Testis (tissue), 2 donors: ENCODE measurements at regions not wholly inside any gene's neighbourhood (a gene's known extent, or its start where the extent isn't known, plus 50 kb on each side); places are given as distances from the start of the nearest gene placed in this dataset.
"Not testable (repeated sequence)": the region's sequence is repeated elsewhere in the genome, so short reads cannot be mapped to it uniquely, and the experiment has no call there.

ENCODE experiments used
- DNase-seq: peaks from one replicate; pipeline ENCODE4 v3.0.0-alpha.2; 2019
- H3K27ac ChIP-seq, 2 donors: fragments of 200-600 bp; sonication (generic); one replicate each; pipeline ENCODE4 v1.5.1; 2019
- H3K27me3 ChIP-seq: fragments of 200-600 bp; sonication (generic); one replicate; pipeline ENCODE4 v1.5.1; 2019
- H3K36me3 ChIP-seq: fragments of 200-600 bp; sonication (generic); one replicate; pipeline ENCODE4 v1.5.1; 2017; ENCODE audit warnings: low read depth; ENCODE audit errors: missing control alignments
- H3K4me1 ChIP-seq: fragments of 200-600 bp; sonication (generic); one replicate; pipeline ENCODE4 v1.5.1; 2019
- H3K4me3 ChIP-seq, 2 donors: fragments of 200-600 bp; sonication (generic); one replicate each; pipeline ENCODE4 v1.5.1; 2017 to 2019
- H3K9me3 ChIP-seq: fragments of 200-600 bp; sonication (generic); one replicate; pipeline ENCODE4 v1.5.1; 2017
- POLR2A ChIP-seq: fragments of 450-650 bp; IDR thresholded peaks from one replicate; pipeline ENCODE4 v1.6.1; 2017; ENCODE audit warnings: antibody characterized with exemption, mild to moderate bottlenecking, moderate library complexity
- WGBS, 2 donors: methylation state at CpG; one replicate each; pipeline ENCODE4 v1.1.5; 2018; 5-methylcytosine and 5-hydroxymethylcytosine counted together
- intact Hi-C: fragments of 100-400 bp; cut with DNase I; formaldehyde crosslinking; loops from one replicate; pipeline ENCODE4 v1.15.1; 2023; ENCODE audit warnings: low total_unique reads
- TF ChIP-seq, protein P1 (sequence below), 3 experiments: fragments of 450-650 bp in 2 of 3; fragments of 200-600 bp in 1 of 3; sonication (generic) in 1 of 3; IDR thresholded peaks; one replicate each; pipeline ENCODE4 v1.5.1; 2016 to 2019; ENCODE audit warnings: antibody characterized with exemption in 3 of 3, mild to moderate bottlenecking in 2 of 3, moderate library complexity in 1 of 3

DNA sequence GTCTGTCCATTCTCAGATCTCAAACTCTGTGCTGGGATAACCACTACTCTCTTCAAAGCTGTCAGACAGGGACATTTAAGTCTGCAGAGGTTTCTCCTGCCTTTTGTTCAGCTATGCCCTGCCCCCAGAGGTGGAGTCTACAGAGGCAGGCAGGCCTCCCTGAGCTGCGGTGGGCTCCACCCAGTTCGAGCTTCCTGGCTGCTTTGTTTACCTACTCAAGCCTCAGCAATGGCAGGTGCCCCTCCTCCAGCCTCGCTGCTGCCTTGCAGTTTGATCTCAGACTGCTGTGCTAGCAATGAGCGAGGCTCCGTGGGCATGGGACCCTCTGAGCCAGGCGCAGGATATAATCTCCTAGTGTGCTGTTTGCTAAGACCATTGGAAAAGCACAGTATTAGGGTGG, 53.1 kb upstream of the HUNK start:
- DNase-seq, H3K27me3 ChIP-seq, intact Hi-C loops, H3K9me3 ChIP-seq, H3K36me3 ChIP-seq, H3K4me1 ChIP-seq, H3K4me3 ChIP-seq, H3K27ac ChIP-seq: not testable (repeated sequence)
- 88% methylated on average over 6 of the region's 6 CpGs; no CpG with 5 or more reads in 1 of the 2 donors for WGBS, 2 donors

DNA sequence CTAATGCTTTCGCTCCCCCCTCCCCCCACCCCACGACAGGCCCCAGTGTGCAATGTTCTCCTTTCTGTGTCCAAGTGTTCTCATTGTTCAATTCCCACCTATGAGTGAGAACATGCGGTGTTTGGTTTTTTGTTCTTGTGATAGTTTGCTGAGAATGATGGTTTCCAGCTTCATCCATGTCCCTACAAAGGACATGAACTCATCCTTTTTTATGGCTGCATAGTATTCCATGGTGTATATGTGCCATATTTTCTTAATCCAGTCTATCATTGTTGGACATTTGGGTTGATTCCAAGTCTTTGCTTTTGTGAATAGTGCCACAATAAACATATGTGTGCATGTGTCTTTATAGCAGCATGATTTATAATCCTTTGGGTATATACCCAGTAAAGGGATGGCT, 58.5 kb upstream of the HUNK start:
- 76 to 88% methylated on average over 3 of the region's 3 CpGs for WGBS, 2 donors
- H3K27ac ChIP-seq: not testable (repeated sequence)

DNA sequence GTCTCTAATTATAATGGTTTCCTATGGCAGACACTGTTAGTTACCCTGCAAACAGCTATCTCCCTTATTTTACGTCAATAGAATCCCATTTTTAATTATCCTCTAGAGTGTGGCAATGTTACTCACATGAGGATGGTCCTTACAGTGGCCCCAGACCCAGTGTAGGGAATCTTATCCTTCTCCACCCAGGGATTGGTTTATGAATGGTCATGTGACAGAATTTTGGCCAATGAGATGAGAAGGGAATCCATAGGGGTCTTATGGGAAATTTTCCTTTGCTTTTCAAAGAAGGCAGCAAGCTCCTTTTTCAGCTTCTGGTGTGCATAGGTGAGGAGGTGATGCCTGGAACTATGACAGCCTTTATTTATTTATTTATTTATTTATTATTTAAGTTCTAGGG, 59.0 kb upstream of the HUNK start:
- no peak overlapping the region for H3K27ac ChIP-seq
- intact Hi-C loops: no loop called here
- H3K4me1 ChIP-seq: no peaks in the 10 kb centered on the region
- no peaks in the 10 kb centered on the region for H3K9me3 ChIP-seq
- TF ChIP-seq POLR2A: no peak
- TF ChIP-seq, protein P1, sequence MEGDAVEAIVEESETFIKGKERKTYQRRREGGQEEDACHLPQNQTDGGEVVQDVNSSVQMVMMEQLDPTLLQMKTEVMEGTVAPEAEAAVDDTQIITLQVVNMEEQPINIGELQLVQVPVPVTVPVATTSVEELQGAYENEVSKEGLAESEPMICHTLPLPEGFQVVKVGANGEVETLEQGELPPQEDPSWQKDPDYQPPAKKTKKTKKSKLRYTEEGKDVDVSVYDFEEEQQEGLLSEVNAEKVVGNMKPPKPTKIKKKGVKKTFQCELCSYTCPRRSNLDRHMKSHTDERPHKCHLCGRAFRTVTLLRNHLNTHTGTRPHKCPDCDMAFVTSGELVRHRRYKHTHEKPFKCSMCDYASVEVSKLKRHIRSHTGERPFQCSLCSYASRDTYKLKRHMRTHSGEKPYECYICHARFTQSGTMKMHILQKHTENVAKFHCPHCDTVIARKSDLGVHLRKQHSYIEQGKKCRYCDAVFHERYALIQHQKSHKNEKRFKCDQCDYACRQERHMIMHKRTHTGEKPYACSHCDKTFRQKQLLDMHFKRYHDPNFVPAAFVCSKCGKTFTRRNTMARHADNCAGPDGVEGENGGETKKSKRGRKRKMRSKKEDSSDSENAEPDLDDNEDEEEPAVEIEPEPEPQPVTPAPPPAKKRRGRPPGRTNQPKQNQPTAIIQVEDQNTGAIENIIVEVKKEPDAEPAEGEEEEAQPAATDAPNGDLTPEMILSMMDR (IDR thresholded peaks at IDR 0.05): no peak
- no peak overlapping the region for H3K4me3 ChIP-seq
- 79 to 90% methylated on average over 1 of the region's 1 CpG for WGBS, 2 donors
- no peaks in the 10 kb centered on the region for H3K27me3 ChIP-seq
- no peaks in the 10 kb centered on the region for H3K36me3 ChIP-seq
- DNase-seq: no peak

More for the DNA sequence above, 58.5 kb upstream of the HUNK start:
- DNase-seq, H3K4me3 ChIP-seq, H3K9me3 ChIP-seq, intact Hi-C loops, H3K4me1 ChIP-seq, H3K36me3 ChIP-seq, H3K27me3 ChIP-seq: not testable (repeated sequence)

DNA sequence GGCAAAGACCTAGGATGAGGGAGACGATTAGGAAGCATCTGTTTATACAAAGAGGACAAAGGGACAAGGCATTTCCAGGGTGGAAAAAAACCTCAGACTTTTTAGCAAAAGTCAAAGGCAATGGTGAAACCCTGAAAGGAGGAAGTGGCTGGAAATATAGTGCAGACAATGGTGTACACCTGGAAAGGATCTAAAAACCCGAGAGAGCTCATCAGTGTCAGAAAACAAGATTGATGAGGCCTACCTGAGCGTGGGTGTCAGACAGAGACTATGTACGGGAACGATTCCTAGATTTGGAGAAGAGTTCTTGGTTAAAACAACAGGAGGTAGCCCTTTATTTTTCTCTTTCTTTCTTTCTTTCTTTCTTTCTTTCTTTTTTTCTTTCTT, 68.8 kb upstream of the HUNK start:
- Histone ChIP-seq H3K9me3 (no peaks in the 10 kb centered on the region), H3K36me3 (no peaks in the 10 kb centered on the region), H3K27ac (no peak overlapping the region), H3K4me1 (no peaks in the 10 kb centered on the region), H3K27me3 (no peaks in the 10 kb centered on the region), H3K4me3 (no peak overlapping the region)
- intact Hi-C loops: no loop called here
- no peak for DNase-seq
- 57 to 60% methylated on average over 5 of the region's 5 CpGs for WGBS, 2 donors
- TF ChIP-seq, protein P1 (IDR thresholded peaks at IDR 0.05): no peak
- no peak for TF ChIP-seq POLR2A

DNA sequence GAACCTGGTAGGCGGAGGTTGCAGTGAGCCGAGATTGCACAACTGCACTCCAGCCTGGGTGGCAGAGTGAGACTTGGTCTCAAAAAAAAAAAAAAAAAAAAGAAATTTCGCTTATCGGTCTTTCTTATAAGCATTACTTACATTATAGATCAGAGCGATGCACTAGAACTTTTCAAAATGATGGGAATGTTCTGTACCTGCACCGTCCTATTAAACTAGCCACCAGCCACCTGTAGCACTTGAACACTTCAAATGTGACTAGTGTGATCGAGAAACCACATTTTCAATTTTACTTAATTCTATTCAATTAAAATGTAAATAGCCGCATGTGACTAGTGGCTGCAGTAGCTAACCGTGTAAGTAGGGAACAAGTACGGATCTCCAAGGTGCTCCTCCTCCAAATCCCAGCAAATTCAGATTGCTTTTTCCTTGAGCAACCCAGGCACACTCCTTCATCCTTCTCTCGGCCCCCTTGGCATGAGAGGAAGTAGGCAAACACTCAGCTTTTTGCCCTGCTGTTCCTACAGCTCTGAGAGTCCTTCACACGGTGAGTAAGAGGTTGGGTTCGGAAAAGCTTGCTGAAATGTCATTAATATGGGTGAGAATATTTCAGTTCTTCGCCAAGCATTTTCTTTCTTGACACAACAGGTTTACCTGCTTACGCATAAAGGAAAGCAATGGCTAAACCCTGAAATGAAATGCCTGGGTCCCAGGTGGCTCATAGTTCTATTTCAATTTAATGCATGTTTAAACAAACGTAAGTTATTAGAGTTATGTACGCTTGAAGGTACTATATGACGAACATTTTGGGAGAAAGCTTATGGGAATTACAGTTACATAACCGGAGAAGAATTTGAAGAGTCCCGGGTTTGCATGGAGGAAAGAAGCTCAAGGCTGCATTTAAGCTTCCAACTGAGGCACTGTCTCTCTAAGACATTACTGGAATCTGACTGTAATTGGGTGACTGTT, 69.5 kb upstream of the HUNK start:
- no peak for TF ChIP-seq POLR2A
- TF ChIP-seq, protein P1 (IDR thresholded peaks at IDR 0.05): no peak
- intact Hi-C loops: no loop called here
- Histone ChIP-seq H3K4me1 (no peaks in the 10 kb centered on the region), H3K27me3 (no peaks in the 10 kb centered on the region), H3K36me3 (no peaks in the 10 kb centered on the region), H3K4me3 (no peak overlapping the region), H3K9me3 (no peaks in the 10 kb centered on the region), H3K27ac (no peak overlapping the region)
- DNase-seq: no peak
- WGBS, 2 donors: 84 to 87% methylated on average over 20 of the region's 20 CpGs

DNA sequence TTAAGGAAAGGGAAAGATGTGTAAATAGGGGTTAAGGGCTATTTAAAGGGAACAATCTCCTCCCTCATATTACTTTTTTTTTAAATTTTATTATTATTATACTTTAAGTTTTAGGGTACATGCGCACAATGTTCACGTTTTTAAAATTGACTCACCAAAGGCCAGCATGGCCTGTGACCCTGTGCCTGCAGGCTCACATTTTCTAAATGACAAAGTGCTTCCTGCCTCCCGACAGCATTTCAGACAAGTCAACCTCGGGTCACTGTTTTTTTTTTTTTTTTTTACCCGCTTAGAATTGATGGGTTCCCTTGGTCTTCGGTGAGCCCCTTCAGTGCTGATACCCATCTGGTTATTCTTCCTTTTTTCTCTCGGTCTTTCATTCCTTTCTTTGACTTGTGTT, 70.4 kb upstream of the SCAF4 start:
- TF ChIP-seq, protein P1 (IDR thresholded peaks at IDR 0.05): no peak
- no peak for TF ChIP-seq POLR2A
- Histone ChIP-seq H3K27me3 (no peaks in the 10 kb centered on the region), H3K9me3 (no peaks in the 10 kb centered on the region), H3K27ac (no peak overlapping the region), H3K4me1 (no peaks in the 10 kb centered on the region), H3K36me3 (no peaks in the 10 kb centered on the region), H3K4me3 (no peak overlapping the region)
- DNase-seq: no peak
- WGBS, 2 donors: 43 to 50% methylated on average over 7 of the region's 7 CpGs
- intact Hi-C loops: no loop called here
